Colonic mucosa (tissue), 4 donors: ENCODE measurements at regions not wholly inside any gene's neighbourhood (a gene's known extent, or its start where the extent isn't known, plus 50 kb on each side); places are given as distances from the start of the nearest gene placed in this dataset.

Experiments
- DNase-seq: peaks from one replicate; pipeline ENCODE4 v3.0.0-alpha.2; 2020
- H3K27ac ChIP-seq: fragments of 200-600 bp; one replicate; pipeline ENCODE4 v1.8.0; 2021
- H3K27me3 ChIP-seq: fragments of 200-600 bp; one replicate; pipeline ENCODE4 v1.8.0; 2021
- H3K36me3 ChIP-seq: fragments of 200-600 bp; one replicate; pipeline ENCODE4 v1.8.0; 2021
- H3K4me1 ChIP-seq: fragments of 200-600 bp; one replicate; pipeline ENCODE4 v1.8.0; 2021; ENCODE audit warnings: mild to moderate bottlenecking
- H3K4me3 ChIP-seq: fragments of 200-600 bp; one replicate; pipeline ENCODE4 v1.8.0; 2021
- H3K9ac ChIP-seq, 2 donors: one replicate each; pipeline ENCODE4 v1.7.0; 2013; ENCODE audit warnings: control low read depth in 2 of 2, low read depth in 2 of 2, low read length in 2 of 2
- H3K9me3 ChIP-seq: fragments of 200-600 bp; one replicate; pipeline ENCODE4 v1.8.0; 2021
- CTCF ChIP-seq: fragments of 200-600 bp; IDR thresholded peaks from one replicate; pipeline ENCODE4 v1.8.0; 2022; ENCODE audit warnings: antibody characterized with exemption, mild to moderate bottlenecking
- intact Hi-C: fragments of 100-400 bp; cut with DNase I; formaldehyde crosslinking; loops from one replicate; pipeline ENCODE4 v1.14.1; 2022
- donor health status: healthy.
- donor health status: DM: no; HTN: no; CAD: no.
- donor health status: DM: no; HTN: no; CAD: no.

GRCh38 chr22:49291781-49292180 lies 535.9 kb downstream of the BRD1 start:
- H3K4me1 ChIP-seq = no peaks in the 10 kb centered on the region
- H3K4me3 ChIP-seq = no peak overlapping the region
- no peak for TF ChIP-seq CTCF
- H3K9me3 ChIP-seq = no peaks in the 10 kb centered on the region
- H3K27ac ChIP-seq = no peak overlapping the region
- no peak overlapping the region for H3K9ac ChIP-seq
- intact Hi-C loops = no loop called here
- DNase-seq = no peak
- H3K27me3 ChIP-seq = no peaks in the 10 kb centered on the region
- no peaks in the 10 kb centered on the region for H3K36me3 ChIP-seq

DNA sequence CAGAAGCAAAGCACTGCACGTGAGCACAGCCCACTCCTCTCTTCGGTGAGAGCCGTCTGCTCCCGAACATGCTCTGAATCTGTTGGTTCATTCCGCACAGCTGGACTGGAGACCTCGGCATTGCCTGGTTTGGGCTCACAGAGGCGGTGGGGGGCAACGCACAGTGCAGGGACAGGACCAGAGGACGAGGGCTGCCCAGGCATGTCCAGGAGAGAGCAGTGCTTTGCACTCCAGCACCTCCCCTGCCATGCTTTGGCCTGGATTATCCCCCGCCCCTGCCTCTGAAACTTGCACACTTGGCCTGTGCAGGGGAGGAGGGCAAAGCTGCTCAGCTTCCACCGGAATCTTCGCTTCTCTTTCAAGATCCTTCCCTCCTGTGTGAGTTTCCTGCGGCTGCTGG lies 536.5 kb downstream of the BRD1 start:
- H3K27ac ChIP-seq = no peak overlapping the region
- intact Hi-C loops = no loop called here
- no peak for DNase-seq
- no peaks in the 10 kb centered on the region for H3K9me3 ChIP-seq
- no peak overlapping the region for H3K9ac ChIP-seq
- no peak overlapping the region for H3K4me3 ChIP-seq
- H3K4me1 ChIP-seq = no peaks in the 10 kb centered on the region
- H3K27me3 ChIP-seq = no peaks in the 10 kb centered on the region
- no peaks in the 10 kb centered on the region for H3K36me3 ChIP-seq
- no peak for TF ChIP-seq CTCF

DNA sequence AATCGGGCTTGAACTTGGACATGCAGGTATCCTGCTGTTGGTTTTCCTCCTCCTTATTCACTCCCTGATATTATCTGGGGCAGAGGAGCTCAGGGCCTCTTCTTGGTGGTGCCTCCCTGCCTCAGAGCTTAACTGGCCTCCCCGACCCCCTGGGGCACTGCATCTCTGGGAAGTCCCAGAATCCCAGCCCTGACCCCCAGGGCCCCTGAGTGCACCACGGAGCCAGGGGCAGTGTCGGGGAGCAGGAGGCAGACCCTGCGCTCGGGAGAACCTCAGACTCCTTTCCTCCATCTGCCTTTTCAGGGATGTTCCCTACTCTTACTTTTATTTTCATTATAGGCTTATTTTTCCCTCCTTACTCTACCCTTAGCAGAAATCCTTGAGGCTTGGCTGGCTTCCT lies 537.0 kb downstream of the BRD1 start:
- Histone ChIP-seq H3K27me3 (no peaks in the 10 kb centered on the region), H3K9me3 (no peaks in the 10 kb centered on the region), H3K4me1 (no peaks in the 10 kb centered on the region), H3K4me3 (no peak overlapping the region), H3K9ac (no peak overlapping the region), H3K27ac (no peak overlapping the region), H3K36me3 (no peaks in the 10 kb centered on the region)
- TF ChIP-seq CTCF = no peak
- no peak for DNase-seq
- intact Hi-C loops = no loop called here

DNA sequence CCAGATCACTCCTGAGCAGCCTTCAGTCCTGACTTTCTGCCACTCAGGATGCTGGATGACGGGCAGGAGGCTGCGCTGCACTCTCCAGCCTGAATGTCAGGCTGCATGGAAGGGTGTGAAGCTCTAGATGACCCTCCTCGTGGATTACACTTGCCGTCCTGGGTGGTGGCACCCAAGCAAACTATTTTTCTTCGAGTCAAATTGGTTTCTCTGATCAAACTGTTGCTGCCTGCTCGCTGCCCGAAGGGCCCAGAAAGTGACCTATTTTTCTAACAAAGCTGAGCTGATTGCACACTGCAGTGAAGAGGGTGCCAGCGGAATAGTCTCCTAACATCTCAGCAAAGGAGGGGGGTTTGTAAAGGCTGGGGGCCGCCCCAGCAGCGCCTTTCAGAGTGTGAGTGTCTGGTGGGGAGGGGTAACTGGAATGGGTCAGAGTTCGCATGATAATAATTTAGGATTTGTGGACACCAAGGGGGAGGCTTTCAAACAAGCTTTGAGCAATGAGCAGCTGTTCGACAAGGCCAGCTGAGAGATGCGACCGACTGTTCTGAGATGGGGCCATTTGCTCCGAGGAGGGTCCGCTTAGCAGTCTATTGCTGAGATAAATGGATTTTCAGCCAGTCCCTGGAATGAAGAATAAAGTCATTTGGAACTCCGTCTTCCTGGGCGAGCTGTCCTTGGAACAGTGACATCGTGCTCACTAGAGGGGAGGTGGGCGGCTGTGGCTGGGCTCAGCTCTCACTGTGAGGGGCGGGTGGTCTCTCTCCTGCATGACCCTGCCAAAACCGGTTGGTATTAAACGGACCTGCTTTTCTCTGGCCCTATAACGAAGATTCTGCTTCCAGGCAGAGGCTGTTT lies 537.6 kb downstream of the BRD1 start:
- Histone ChIP-seq H3K9ac (no peak overlapping the region), H3K9me3 (no peaks in the 10 kb centered on the region), H3K4me3 (no peak overlapping the region), H3K4me1 (no peaks in the 10 kb centered on the region), H3K36me3 (no peaks in the 10 kb centered on the region), H3K27me3 (no peaks in the 10 kb centered on the region), H3K27ac (no peak overlapping the region)
- intact Hi-C loops = no loop called here
- no peak for DNase-seq
- TF ChIP-seq CTCF = no peak

GRCh38 chr22:49286181-49286760 lies 541.4 kb downstream of the BRD1 start:
- Histone ChIP-seq H3K9ac (no peak overlapping the region), H3K27ac (no peak overlapping the region), H3K9me3 (no peaks in the 10 kb centered on the region), H3K4me1 (no peaks in the 10 kb centered on the region), H3K4me3 (no peak overlapping the region), H3K27me3 (no peaks in the 10 kb centered on the region), H3K36me3 (no peaks in the 10 kb centered on the region)
- no peak for DNase-seq
- intact Hi-C loops = no loop called here
- TF ChIP-seq CTCF = no peak
